OCI-LY3 (cell line): ENCODE measurements at regions not wholly inside any gene's neighbourhood (a gene's known extent, or its start where the extent isn't known, plus 50 kb on each side); places are given as distances from the start of the nearest gene placed in this dataset.

Experiments
- H2AFZ ChIP-seq: fragments of 200-600, 300-600 bp; shearing (Covaris generic); 2 replicates; pipeline ENCODE4 v1.6.0; 2014; ENCODE audit warnings: antibody characterized with exemption, low read depth, low read length
- H3K27ac ChIP-seq: fragments of 200-600, 300-600 bp; sonication (generic); 2 replicates; pipeline ENCODE4 v1.5.1; 2014; ENCODE audit warnings: mild to moderate bottlenecking, low read length, moderate library complexity, mixed read lengths
- H3K27me3 ChIP-seq: fragments of 200-600, 300-600 bp; sonication (generic); 2 replicates; pipeline ENCODE4 v1.6.1; 2014; ENCODE audit warnings: low read depth, low read length, mixed read lengths
- H3K36me3 ChIP-seq: fragments of 200-600, 300-600 bp; sonication (generic); replicated peaks from 2 replicates; pipeline ENCODE3; 2014; ENCODE audit warnings: low read depth, low read length, mixed read lengths
- H3K4me1 ChIP-seq: fragments of 300-600, 200-600 bp; sonication (generic); 2 replicates; pipeline ENCODE4 v1.6.1; 2014; ENCODE audit warnings: low read length, mixed read lengths
- H3K4me2 ChIP-seq: fragments of 200-600, 300-600 bp; sonication (generic); 2 replicates; pipeline ENCODE4 v1.6.1; 2014; ENCODE audit warnings: low read length, mixed read lengths
- H3K4me3 ChIP-seq: fragments of 300-600, 200-600 bp; sonication (generic); 2 replicates; pipeline ENCODE4 v1.5.1; 2014; ENCODE audit warnings: antibody characterized with exemption, mild to moderate bottlenecking, low read length, moderate library complexity
- H3K79me2 ChIP-seq: fragments of 300-600, 200-600 bp; shearing (Covaris generic); 2 replicates; pipeline ENCODE4 v1.6.1; 2014; ENCODE audit warnings: mild to moderate bottlenecking, low read length, mixed read lengths
- H3K9ac ChIP-seq: fragments of 300-600, 200-600 bp; shearing (Covaris generic); 2 replicates; pipeline ENCODE4 v1.6.0; 2014; ENCODE audit warnings: mild to moderate bottlenecking, low read length, moderate library complexity
- H3K9me3 ChIP-seq: fragments of 200-600, 300-600 bp; shearing (Covaris generic); 2 replicates; pipeline ENCODE4 v1.6.1; 2014; ENCODE audit warnings: low read length, mixed read lengths; ENCODE audit not compliant: insufficient read depth
- H4K20me1 ChIP-seq: fragments of 200-600, 300-600 bp; sonication (generic); 2 replicates; pipeline ENCODE4 v1.6.1; 2016; ENCODE audit warnings: low read length, mixed read lengths; ENCODE audit not compliant: insufficient read depth
- CTCF ChIP-seq: fragments of 200-600, 300-600 bp; sonication (generic); IDR thresholded peaks from 2 replicates; pipeline ENCODE4 v1.5.1; 2014; ENCODE audit warnings: antibody characterized with exemption, low read length, low read depth
- EZH2phosphoT487 ChIP-seq: fragments of 200-600 bp; shearing (Covaris generic); IDR thresholded peaks from 2 replicates; pipeline ENCODE4 v1.6.1; 2018; ENCODE audit warnings: antibody characterized with exemption, mixed run types, low read depth

- no peak overlapping the region for H3K4me3 ChIP-seq
- TF ChIP-seq EZH2phosphoT487 (no peak), CTCF (no peak)
Measured at GRCh38 chr2:5897249-5897648, 205.1 kb downstream of the SOX11 start.

GRCh38 chr2:5898667-5899066 is 206.5 kb downstream of the SOX11 start:
- Histone ChIP-seq H3K27ac (no peak overlapping the region), H3K27me3 (no peaks in the 10 kb centered on the region), H2AFZ (no peak overlapping the region), H3K4me3 (no peak overlapping the region), H3K4me2 (no peak overlapping the region), H3K9me3 (no peaks in the 10 kb centered on the region), H3K9ac (no peak overlapping the region), H3K36me3 (no peaks in the 10 kb centered on the region), H3K4me1 (no peaks in the 10 kb centered on the region), H4K20me1 (no peaks in the 10 kb centered on the region), H3K79me2 (no peaks in the 10 kb centered on the region)
- TF ChIP-seq EZH2phosphoT487, result no peak
- no peak for TF ChIP-seq CTCF

More at GRCh38 chr2:5897249-5897648, 205.1 kb downstream of the SOX11 start:
- Histone ChIP-seq H3K4me2 (no peak overlapping the region), H4K20me1 (no peaks in the 10 kb centered on the region), H3K36me3 (no peaks in the 10 kb centered on the region), H3K79me2 (no peaks in the 10 kb centered on the region), H3K9ac (no peak overlapping the region), H3K27ac (no peak overlapping the region), H2AFZ (no peak overlapping the region), H3K9me3 (no peaks in the 10 kb centered on the region), H3K4me1 (no peaks in the 10 kb centered on the region), H3K27me3 (no peaks in the 10 kb centered on the region)

GRCh38 chr2:5905661-5906060 is 213.5 kb downstream of the SOX11 start:
- Histone ChIP-seq H3K9me3 (no peaks in the 10 kb centered on the region), H3K4me3 (no peak overlapping the region), H3K27ac (no peak overlapping the region), H2AFZ (no peak overlapping the region), H3K27me3 (no peaks in the 10 kb centered on the region), H3K79me2 (no peaks in the 10 kb centered on the region), H3K4me2 (no peak overlapping the region), H4K20me1 (no peaks in the 10 kb centered on the region), H3K4me1 (no peaks in the 10 kb centered on the region), H3K36me3 (no peaks in the 10 kb centered on the region), H3K9ac (no peak overlapping the region)
- TF ChIP-seq CTCF, result no peak
- TF ChIP-seq EZH2phosphoT487, result no peak

GRCh38 chr2:5908071-5908470 is 215.9 kb downstream of the SOX11 start:
- H3K9me3 ChIP-seq, result no peaks in the 10 kb centered on the region
- H3K79me2 ChIP-seq, result no peaks in the 10 kb centered on the region
- no peak overlapping the region for H3K4me2 ChIP-seq
- no peak overlapping the region for H3K27ac ChIP-seq
- H3K36me3 ChIP-seq, result no peaks in the 10 kb centered on the region
- TF ChIP-seq EZH2phosphoT487 (no peak), CTCF (no peak)
- no peaks in the 10 kb centered on the region for H3K4me1 ChIP-seq
- no peaks in the 10 kb centered on the region for H3K27me3 ChIP-seq
- no peak overlapping the region for H2AFZ ChIP-seq
- H4K20me1 ChIP-seq, result no peaks in the 10 kb centered on the region
- H3K4me3 ChIP-seq, result no peak overlapping the region
- no peak overlapping the region for H3K9ac ChIP-seq
